ENCODE measurements at regions not wholly inside any gene's neighbourhood (a gene's known extent, or its start where the extent isn't known, plus 50 kb on each side); places are given as distances from the start of the nearest gene placed in this dataset.

GRCh38 chr1:30537279-30537678 lies 186.1 kb downstream of the MATN1 start:
- H3K4me3 ChIP-seq (ENCODE audit: low read length, poor library complexity, severe bottlenecking): no peak overlapping the region
- H3K9ac ChIP-seq (ENCODE audit: low read depth, low read length, poor library complexity, severe bottlenecking): no peak overlapping the region
- no peaks in the 10 kb centered on the region for H3K9me2 ChIP-seq (replicated peaks; ENCODE audit: low read depth, low read length)
- TF ChIP-seq EZH2phosphoT487 (IDR thresholded peaks at IDR 0.05; ENCODE audit: borderline replicate concordance): no peak
- TF ChIP-seq CTCF (conservative IDR thresholded peaks at IDR 0.05; ENCODE audit: low read length): no peak
- no peaks in the 10 kb centered on the region for H4K20me1 ChIP-seq (ENCODE audit: insufficient read depth, low read length, poor library complexity, severe bottlenecking)
- no peaks in the 10 kb centered on the region for H3F3A ChIP-seq (ENCODE audit: low read depth)
- no peaks in the 10 kb centered on the region for H3K79me2 ChIP-seq (ENCODE audit: insufficient read depth, low read length)
- H3K36me3 ChIP-seq (ENCODE audit: insufficient read depth, low read length): no peaks in the 10 kb centered on the region
- no peaks in the 10 kb centered on the region for H3K9me3 ChIP-seq (ENCODE audit: insufficient read depth, low read depth, low read length)
- no peaks in the 10 kb centered on the region for H3K27me3 ChIP-seq (ENCODE audit: insufficient read depth, low read length, poor library complexity, severe bottlenecking)
- no peak overlapping the region for H3K4me2 ChIP-seq (ENCODE audit: low read depth, low read length, poor library complexity, severe bottlenecking)
- no peaks in the 10 kb centered on the region for H3K4me1 ChIP-seq (ENCODE audit: insufficient read depth, low read length, poor library complexity, severe bottlenecking)
- no peak overlapping the region for H2AFZ ChIP-seq (ENCODE audit: low read length)

GRCh38 chr1:30536530-30536929 lies 186.9 kb downstream of the MATN1 start:
- Histone ChIP-seq H3K36me3 (ENCODE audit: insufficient read depth, low read length) (no peaks in the 10 kb centered on the region), H3K27me3 (ENCODE audit: insufficient read depth, low read length, poor library complexity, severe bottlenecking) (no peaks in the 10 kb centered on the region), H3K9ac (ENCODE audit: low read depth, low read length, poor library complexity, severe bottlenecking) (no peak overlapping the region), H3K4me2 (ENCODE audit: low read depth, low read length, poor library complexity, severe bottlenecking) (no peak overlapping the region), H3K9me3 (ENCODE audit: insufficient read depth, low read depth, low read length) (no peaks in the 10 kb centered on the region), H3K9me2 (replicated peaks; ENCODE audit: low read depth, low read length) (no peaks in the 10 kb centered on the region), H3K4me3 (ENCODE audit: low read length, poor library complexity, severe bottlenecking) (no peak overlapping the region), H3K4me1 (ENCODE audit: insufficient read depth, low read length, poor library complexity, severe bottlenecking) (no peaks in the 10 kb centered on the region), H2AFZ (ENCODE audit: low read length) (no peak overlapping the region), H3K79me2 (ENCODE audit: insufficient read depth, low read length) (no peaks in the 10 kb centered on the region), H4K20me1 (ENCODE audit: insufficient read depth, low read length, poor library complexity, severe bottlenecking) (no peaks in the 10 kb centered on the region), H3F3A (ENCODE audit: low read depth) (no peaks in the 10 kb centered on the region)
- TF ChIP-seq CTCF (conservative IDR thresholded peaks at IDR 0.05; ENCODE audit: low read length): no peak
- no peak for TF ChIP-seq EZH2phosphoT487 (IDR thresholded peaks at IDR 0.05; ENCODE audit: borderline replicate concordance)

- no peaks in the 10 kb centered on the region for H3K9me3 ChIP-seq (ENCODE audit: insufficient read depth, low read depth, low read length)
- no peaks in the 10 kb centered on the region for H3K79me2 ChIP-seq (ENCODE audit: insufficient read depth, low read length)
- no peaks in the 10 kb centered on the region for H3K4me1 ChIP-seq (ENCODE audit: insufficient read depth, low read length, poor library complexity, severe bottlenecking)
- H3F3A ChIP-seq (ENCODE audit: low read depth): no peaks in the 10 kb centered on the region
- no peak for TF ChIP-seq CTCF (conservative IDR thresholded peaks at IDR 0.05; ENCODE audit: low read length)
- no peak for TF ChIP-seq EZH2phosphoT487 (IDR thresholded peaks at IDR 0.05; ENCODE audit: borderline replicate concordance)
- no peak overlapping the region for H3K4me2 ChIP-seq (ENCODE audit: low read depth, low read length, poor library complexity, severe bottlenecking)
- H3K27me3 ChIP-seq (ENCODE audit: insufficient read depth, low read length, poor library complexity, severe bottlenecking): no peaks in the 10 kb centered on the region
- no peaks in the 10 kb centered on the region for H4K20me1 ChIP-seq (ENCODE audit: insufficient read depth, low read length, poor library complexity, severe bottlenecking)
- H3K9ac ChIP-seq (ENCODE audit: low read depth, low read length, poor library complexity, severe bottlenecking): no peak overlapping the region
- H3K36me3 ChIP-seq (ENCODE audit: insufficient read depth, low read length): no peaks in the 10 kb centered on the region
- no peak overlapping the region for H2AFZ ChIP-seq (ENCODE audit: low read length)
- no peaks in the 10 kb centered on the region for H3K9me2 ChIP-seq (replicated peaks; ENCODE audit: low read depth, low read length)
- no peak overlapping the region for H3K4me3 ChIP-seq (ENCODE audit: low read length, poor library complexity, severe bottlenecking)
Observed at GRCh38 chr1:30535595-30536325, 187.6 kb downstream of the MATN1 start.
